ENCODE measurements at regions not wholly inside any gene's neighbourhood (a gene's known extent, or its start where the extent isn't known, plus 50 kb on each side); places are given as distances from the start of the nearest gene placed in this dataset.

GRCh38 chr1:244335456-244335855 is 116.3 kb downstream of the ADSS2 start:
- TF ChIP-seq CTCF (IDR thresholded peaks at IDR 0.05), result no peak
- TF ChIP-seq EZH2phosphoT487 (IDR thresholded peaks at IDR 0.05), result no peak

Measured in neural progenitor cell (in vitro differentiated cells).